Esophagus muscularis mucosa (tissue), 4 donors: ENCODE measurements at regions not wholly inside any gene's neighbourhood (a gene's known extent, or its start where the extent isn't known, plus 50 kb on each side); places are given as distances from the start of the nearest gene placed in this dataset.

Experiments used
- DNase-seq: peaks from one replicate; pipeline ENCODE4 v3.0.0-alpha.2; 2017; ENCODE audit errors: extremely low spot score
- H3K27ac ChIP-seq, 4 donors: fragments of 200-600 bp; sonication (generic); replicated peaks in 1 of 4; 1 replicate in 3 of 4; 2 replicates in 1 of 4; pipeline ENCODE4 v1.5.1; 2016 to 2019; ENCODE audit warnings: mild to moderate bottlenecking in 1 of 4
- H3K27me3 ChIP-seq, 4 donors: fragments of 200-600 bp; sonication (generic); one replicate each; pipeline versions ENCODE4 v1.5.1 to v1.6.0; 2016 to 2019
- H3K36me3 ChIP-seq, 4 donors: fragments of 200-600 bp; sonication (generic); one replicate each; pipeline ENCODE4 v1.5.1; 2016 to 2019
- H3K4me1 ChIP-seq, 4 donors: fragments of 200-600 bp; sonication (generic); one replicate each; pipeline ENCODE4 v1.5.1; 2016 to 2019
- H3K4me3 ChIP-seq, 4 donors: fragments of 200-600 bp; sonication (generic); 1 replicate in 2 of 4; 2 replicates in 2 of 4; pipeline ENCODE4 v1.5.1; 2016 to 2019; ENCODE audit warnings: mild to moderate bottlenecking in 4 of 4, moderate library complexity in 1 of 4
- H3K9me3 ChIP-seq, 4 donors: fragments of 200-600 bp; sonication (generic); 1 replicate in 3 of 4; 2 replicates in 1 of 4; pipeline ENCODE4 v1.5.1; 2016 to 2019
- CTCF ChIP-seq, 3 experiments: fragments of 200-600 bp in 2 of 3; fragments of 450-650 bp in 1 of 3; sonication (generic) in 2 of 3; IDR thresholded peaks; one replicate each; pipeline ENCODE4 v1.5.1; 2017 to 2019; ENCODE audit warnings: antibody characterized with exemption in 3 of 3, mild to moderate bottlenecking in 2 of 3, moderate library complexity in 1 of 3
- EP300 ChIP-seq: sonication (generic); formaldehyde crosslinking; IDR thresholded peaks from one replicate; pipeline ENCODE4 v1.6.1; 2017; ENCODE audit warnings: antibody characterized with exemption
- POLR2A ChIP-seq: fragments of 450-650 bp; IDR thresholded peaks from one replicate; pipeline ENCODE4 v1.6.1; 2017; ENCODE audit warnings: antibody characterized with exemption, moderate library complexity, mild to moderate bottlenecking, low read depth
- POLR2AphosphoS5 ChIP-seq, 2 donors: sonication (generic); formaldehyde crosslinking; IDR thresholded peaks; one replicate each; pipeline ENCODE4 v1.6.1; 2017; ENCODE audit warnings: antibody characterized with exemption in 2 of 2
- WGBS: methylation state at CpG from one replicate; pipeline ENCODE4 v1.1.5; 2018; 5-methylcytosine and 5-hydroxymethylcytosine counted together
- intact Hi-C: fragments of 100-400 bp; cut with DNase I; formaldehyde crosslinking; loops from one replicate; pipeline ENCODE4 v1.15.1; 2023

- H3K36me3 ChIP-seq: no peaks in the 10 kb centered on the region
- no peak overlapping the region for H3K27ac ChIP-seq
- peaks cover 11 to 17% (median 15%) of the 10 kb centered on the region in 4 donors for H3K4me1 ChIP-seq
- no peaks in the 10 kb centered on the region for H3K27me3 ChIP-seq
- intact Hi-C loops: no loop called here
- no peak for DNase-seq
- no peak for TF ChIP-seq EP300
- no peak for TF ChIP-seq CTCF (IDR thresholded peaks at IDR 0.05)
- TF ChIP-seq POLR2A: no peak
- no peak for TF ChIP-seq POLR2AphosphoS5 (IDR thresholded peaks at IDR 0.05)
- no peaks in the 10 kb centered on the region for H3K9me3 ChIP-seq
- WGBS: 61% methylated on average over 1 of the region's 1 CpG
- no peak overlapping the region for H3K4me3 ChIP-seq
These were observed 80.2 kb upstream of the SLC38A2 start for GRCh38 chr12:46452776-46453175.

GRCh38 chr12:46452061-46452615 is 79.6 kb upstream of the SLC38A2 start:
- Histone ChIP-seq H3K36me3 (no peaks in the 10 kb centered on the region), H3K27me3 (no peaks in the 10 kb centered on the region), H3K4me1 (peaks cover 11 to 17% (median 15%) of the 10 kb centered on the region in 4 donors), H3K4me3 (no peak overlapping the region), H3K27ac (no peak overlapping the region), H3K9me3 (no peaks in the 10 kb centered on the region)
- no peak for TF ChIP-seq POLR2A
- no peak for TF ChIP-seq EP300
- no peak for TF ChIP-seq CTCF (IDR thresholded peaks at IDR 0.05)
- no peak for TF ChIP-seq POLR2AphosphoS5 (IDR thresholded peaks at IDR 0.05)
- 55% methylated on average over 3 of the region's 3 CpGs for WGBS
- DNase-seq: no peak
- intact Hi-C loops: no loop called here

GRCh38 chr12:46451276-46452021 is 78.9 kb upstream of the SLC38A2 start:
- H3K4me1 ChIP-seq: peaks cover 15 to 20% (median 18%) of the 10 kb centered on the region in 4 donors
- no peak overlapping the region for H3K27ac ChIP-seq
- intact Hi-C loops: no loop called here
- no peak for DNase-seq
- no peak overlapping the region for H3K4me3 ChIP-seq
- no peak for TF ChIP-seq EP300
- no peak for TF ChIP-seq POLR2A
- no peak for TF ChIP-seq POLR2AphosphoS5 (IDR thresholded peaks at IDR 0.05)
- TF ChIP-seq CTCF (IDR thresholded peaks at IDR 0.05): no peak
- H3K27me3 ChIP-seq: no peaks in the 10 kb centered on the region
- no peaks in the 10 kb centered on the region for H3K9me3 ChIP-seq
- no peaks in the 10 kb centered on the region for H3K36me3 ChIP-seq
- WGBS: 61% methylated on average over 5 of the region's 5 CpGs

GRCh38 chr12:46450279-46450748 is 77.7 kb upstream of the SLC38A2 start:
- no peak overlapping the region for H3K4me3 ChIP-seq
- TF ChIP-seq POLR2AphosphoS5 (IDR thresholded peaks at IDR 0.05): peak; percentile 25 to 41
- no peak for TF ChIP-seq POLR2A
- H3K27ac ChIP-seq: no peak overlapping the region
- 17% methylated on average over 1 of the region's 1 CpG for WGBS
- intact Hi-C loops: no loop called here
- peaks cover 24 to 29% (median 27%) of the 10 kb centered on the region in 4 donors for H3K4me1 ChIP-seq
- no peaks in the 10 kb centered on the region for H3K27me3 ChIP-seq
- DNase-seq: no peak
- no peaks in the 10 kb centered on the region for H3K36me3 ChIP-seq
- no peaks in the 10 kb centered on the region for H3K9me3 ChIP-seq

- Histone ChIP-seq H3K36me3 (no peaks in the 10 kb centered on the region), H3K27me3 (no peaks in the 10 kb centered on the region), H3K27ac (no peak overlapping the region), H3K9me3 (no peaks in the 10 kb centered on the region), H3K4me1 (peaks cover 24 to 32% (median 28%) of the 10 kb centered on the region in 4 donors), H3K4me3 (no peak overlapping the region)
- WGBS: 84% methylated on average over 2 of the region's 2 CpGs
- TF ChIP-seq EP300 (no peak), CTCF (IDR thresholded peaks at IDR 0.05) (no peak), POLR2AphosphoS5 (IDR thresholded peaks at IDR 0.05) (no peak), POLR2A (no peak)
- intact Hi-C loops: no loop called here
- DNase-seq: no peak
These were observed 77.3 kb upstream of the SLC38A2 start for GRCh38 chr12:46449856-46450255.
